CD14-positive monocyte (primary cell): ENCODE measurements at regions not wholly inside any gene's neighbourhood (a gene's known extent, or its start where the extent isn't known, plus 50 kb on each side); places are given as distances from the start of the nearest gene placed in this dataset.

Experiments
- DNase-seq, 3 donors: peaks; one replicate each; pipeline ENCODE4 v3.0.0-alpha.2; 2011 to 2022
- H2AFZ ChIP-seq: 2 replicates; pipeline ENCODE4 v1.6.0; 2012; ENCODE audit warnings: mild to moderate bottlenecking, low read depth, low read length, inconsistent platforms; ENCODE audit not compliant: insufficient read depth, poor library complexity, severe bottlenecking
- H3K27ac ChIP-seq, 2 donors: 1 replicate in 1 of 2; 2 replicates in 1 of 2; pipeline ENCODE4 v1.5.1; 2012 to 2013; ENCODE audit warnings: low read length in 2 of 2, control low read depth in 1 of 2, inconsistent platforms in 1 of 2, low read depth in 1 of 2, mild to moderate bottlenecking in 1 of 2
- H3K27me3 ChIP-seq, 2 donors: one replicate each; pipeline versions ENCODE4 v1.6.0 to v1.6.1; 2011 to 2013; ENCODE audit warnings: low read length in 2 of 2; ENCODE audit not compliant: control insufficient read depth in 2 of 2, insufficient read depth in 2 of 2
- H3K36me3 ChIP-seq, 2 donors: replicated peaks in 1 of 2; 1 replicate in 1 of 2; 2 replicates in 1 of 2; pipeline versions ENCODE4 v1.5.1 to v1.6.1; 2012 to 2013; ENCODE audit warnings: low read length in 2 of 2, control low read depth in 1 of 2, inconsistent platforms in 1 of 2, mild to moderate bottlenecking in 1 of 2; ENCODE audit not compliant: insufficient read depth in 2 of 2, control insufficient read depth in 1 of 2
- H3K4me1 ChIP-seq, 2 donors: 1 replicate in 1 of 2; 2 replicates in 1 of 2; pipeline versions ENCODE4 v1.5.1 to v1.6.1; 2012 to 2013; ENCODE audit warnings: low read length in 2 of 2, control low read depth in 1 of 2, inconsistent platforms in 1 of 2, mild to moderate bottlenecking in 1 of 2, moderate library complexity in 1 of 2; ENCODE audit not compliant: insufficient read depth in 2 of 2, control insufficient read depth in 1 of 2
- H3K4me2 ChIP-seq: replicated peaks from 2 replicates; pipeline ENCODE3; 2012; ENCODE audit warnings: low read length, moderate library complexity, mild to moderate bottlenecking; ENCODE audit not compliant: poor library complexity, severe bottlenecking; ENCODE audit errors: extremely low read depth
- H3K4me3 ChIP-seq, 3 experiments: fragments of 200-600 bp in 1 of 3; sonication (generic) in 1 of 3; replicated peaks in 1 of 3; 1 replicate in 2 of 3; 2 replicates in 1 of 3; pipeline ENCODE4 v1.5.1; 2011 to 2013; ENCODE audit warnings: low read length in 3 of 3, mild to moderate bottlenecking in 3 of 3, control low read depth in 2 of 3, low read depth in 2 of 3, inconsistent platforms in 1 of 3, moderate library complexity in 1 of 3
- H3K79me2 ChIP-seq: 2 replicates; pipeline ENCODE4 v1.6.0; 2012; ENCODE audit warnings: mild to moderate bottlenecking, control low read depth, inconsistent platforms, low read length, moderate library complexity; ENCODE audit not compliant: insufficient read depth
- H3K9ac ChIP-seq: 2 replicates; pipeline ENCODE4 v1.6.0; 2017; ENCODE audit warnings: low read length, mild to moderate bottlenecking; ENCODE audit not compliant: insufficient read depth, poor library complexity, severe bottlenecking
- H3K9me3 ChIP-seq, 2 donors: replicated peaks in 1 of 2; 1 replicate in 1 of 2; 2 replicates in 1 of 2; pipeline versions ENCODE4 v1.5.1 to v1.6.1; 2012 to 2013; ENCODE audit warnings: low read length in 2 of 2, control low read depth in 1 of 2; ENCODE audit not compliant: control insufficient read depth in 1 of 2, insufficient read depth in 1 of 2
- H4K20me1 ChIP-seq: 2 replicates; pipeline ENCODE4 v1.6.0; 2012; ENCODE audit warnings: mild to moderate bottlenecking, low read length, control low read depth, moderate library complexity; ENCODE audit not compliant: insufficient read depth
- H3K27ac Mint-ChIP-seq, 7 donors: one replicate each; pipeline ENCODE4 v1.8.0; 2020; ENCODE audit warnings: mild to moderate bottlenecking in 7 of 7, mixed read lengths in 7 of 7, moderate library complexity in 6 of 7, inconsistent platforms in 2 of 7
- H3K27me3 Mint-ChIP-seq, 3 donors: one replicate each; pipeline ENCODE4 v1.8.0; 2021 to 2022; ENCODE audit warnings: low read depth in 3 of 3, mild to moderate bottlenecking in 3 of 3, mixed read lengths in 3 of 3, moderate library complexity in 3 of 3, inconsistent platforms in 1 of 3
- H3K36me3 Mint-ChIP-seq, 2 donors: one replicate each; pipeline ENCODE4 v1.8.0; 2020; ENCODE audit warnings: mixed read lengths in 2 of 2, inconsistent platforms in 1 of 2, mild to moderate bottlenecking in 1 of 2
- H3K4me1 Mint-ChIP-seq: one replicate; pipeline ENCODE4 v1.8.0; 2020; ENCODE audit warnings: mild to moderate bottlenecking, mixed read lengths
- H3K4me3 Mint-ChIP-seq, 2 donors: one replicate each; pipeline ENCODE4 v1.8.0; 2020; ENCODE audit warnings: mild to moderate bottlenecking in 2 of 2, mixed read lengths in 2 of 2, moderate library complexity in 1 of 2
- H3K9me3 Mint-ChIP-seq, 7 donors: one replicate each; pipeline ENCODE4 v1.8.0; 2020 to 2022; ENCODE audit warnings: mixed read lengths in 7 of 7, mild to moderate bottlenecking in 6 of 7, moderate library complexity in 6 of 7, inconsistent platforms in 2 of 7
- WGBS: methylation state at CpG from one replicate; pipeline ENCODE4 v1.1.5; 2013; ENCODE audit warnings: missing lambda C conversion rate; ENCODE audit not compliant: insufficient coverage; 5-methylcytosine and 5-hydroxymethylcytosine counted together
- intact Hi-C, 2 donors: fragments of 100-400 bp; cut with micrococcal nuclease; formaldehyde crosslinking; loops; one replicate each; pipeline versions ENCODE4 v1.15.0 to v1.15.1; 2023
- TF ChIP-seq, protein P1 (sequence below): fragments of 200-600 bp; IDR thresholded peaks from one replicate; pipeline ENCODE4 v1.8.0; 2022; ENCODE audit warnings: antibody characterized with exemption, mild to moderate bottlenecking

DNA sequence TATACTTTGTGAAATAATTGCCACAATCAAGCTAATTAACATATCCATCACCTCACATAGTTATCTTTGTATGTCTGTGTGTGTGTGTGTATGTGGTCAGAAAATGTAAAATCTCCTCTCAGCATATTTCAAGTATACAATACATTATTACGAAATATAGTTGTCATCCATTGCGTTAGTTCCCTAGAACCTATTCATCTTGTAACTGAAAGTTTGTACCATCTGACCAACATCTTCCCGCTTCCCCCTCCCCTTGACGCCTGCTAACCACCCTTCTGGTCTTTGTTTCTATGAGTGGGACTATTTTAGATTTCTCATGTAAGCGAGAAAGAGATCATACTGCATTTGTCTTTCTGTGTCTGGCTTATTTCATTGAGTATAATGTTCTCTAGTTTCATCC, 455.3 kb downstream of the KCNT2 start:
- Mint-ChIP-seq H3K27ac (no peak overlapping the region), H3K27me3 (no peaks in the 10 kb centered on the region), H3K9me3 (peaks cover 0 to 2% (median 0%) of the 10 kb centered on the region in 7 donors), H3K36me3 (no peaks in the 10 kb centered on the region), H3K4me3 (no peak overlapping the region), H3K4me1 (peaks cover 2% of the 10 kb centered on the region)
- TF ChIP-seq, protein P1, sequence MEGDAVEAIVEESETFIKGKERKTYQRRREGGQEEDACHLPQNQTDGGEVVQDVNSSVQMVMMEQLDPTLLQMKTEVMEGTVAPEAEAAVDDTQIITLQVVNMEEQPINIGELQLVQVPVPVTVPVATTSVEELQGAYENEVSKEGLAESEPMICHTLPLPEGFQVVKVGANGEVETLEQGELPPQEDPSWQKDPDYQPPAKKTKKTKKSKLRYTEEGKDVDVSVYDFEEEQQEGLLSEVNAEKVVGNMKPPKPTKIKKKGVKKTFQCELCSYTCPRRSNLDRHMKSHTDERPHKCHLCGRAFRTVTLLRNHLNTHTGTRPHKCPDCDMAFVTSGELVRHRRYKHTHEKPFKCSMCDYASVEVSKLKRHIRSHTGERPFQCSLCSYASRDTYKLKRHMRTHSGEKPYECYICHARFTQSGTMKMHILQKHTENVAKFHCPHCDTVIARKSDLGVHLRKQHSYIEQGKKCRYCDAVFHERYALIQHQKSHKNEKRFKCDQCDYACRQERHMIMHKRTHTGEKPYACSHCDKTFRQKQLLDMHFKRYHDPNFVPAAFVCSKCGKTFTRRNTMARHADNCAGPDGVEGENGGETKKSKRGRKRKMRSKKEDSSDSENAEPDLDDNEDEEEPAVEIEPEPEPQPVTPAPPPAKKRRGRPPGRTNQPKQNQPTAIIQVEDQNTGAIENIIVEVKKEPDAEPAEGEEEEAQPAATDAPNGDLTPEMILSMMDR, result no peak
- no peaks in the 10 kb centered on the region for H3K4me1 ChIP-seq
- no peak overlapping the region for H2AFZ ChIP-seq
- no peaks in the 10 kb centered on the region for H3K79me2 ChIP-seq
- no peaks in the 10 kb centered on the region for H3K27me3 ChIP-seq
- no peaks in the 10 kb centered on the region for H3K9me3 ChIP-seq
- no peaks in the 10 kb centered on the region for H3K36me3 ChIP-seq
- intact Hi-C loops, result no loop called here
- no peak overlapping the region for H3K4me2 ChIP-seq
- DNase-seq, result peak in 1 of 3 donors; percentile 23
- WGBS, result no CpG with 5 or more reads among the region's 5 CpGs
- no peaks in the 10 kb centered on the region for H4K20me1 ChIP-seq
- H3K9ac ChIP-seq, result no peak overlapping the region
- no peak overlapping the region for H3K27ac ChIP-seq
- no peak overlapping the region for H3K4me3 ChIP-seq

DNA sequence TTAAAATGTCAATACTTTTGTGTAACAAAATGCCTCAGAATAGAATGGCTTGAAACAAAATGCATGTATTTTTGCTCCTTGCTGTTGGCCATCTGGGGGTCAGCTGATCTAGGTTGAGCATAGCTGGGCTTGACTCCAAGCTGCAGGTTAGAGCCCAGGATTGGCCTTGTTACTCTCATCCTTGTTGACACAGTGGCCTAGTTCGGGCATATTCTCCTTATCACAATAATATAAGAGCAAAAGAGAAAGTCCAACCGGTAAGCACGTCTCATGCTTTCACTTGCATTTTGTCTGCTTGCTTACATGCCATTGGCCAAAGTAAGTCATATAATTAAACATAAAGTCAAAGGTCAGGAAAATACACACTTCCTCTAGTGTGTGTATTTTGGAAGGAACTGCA, 456.2 kb downstream of the KCNT2 start:
- H3K27ac Mint-ChIP-seq, result no peak overlapping the region
- Histone ChIP-seq H2AFZ (no peak overlapping the region), H3K27ac (no peak overlapping the region), H3K4me2 (no peak overlapping the region), H4K20me1 (no peaks in the 10 kb centered on the region), H3K27me3 (no peaks in the 10 kb centered on the region), H3K36me3 (no peaks in the 10 kb centered on the region), H3K9ac (no peak overlapping the region), H3K4me1 (no peaks in the 10 kb centered on the region), H3K4me3 (no peak overlapping the region), H3K79me2 (no peaks in the 10 kb centered on the region), H3K9me3 (no peaks in the 10 kb centered on the region)
- peaks cover 2% of the 10 kb centered on the region for H3K4me1 Mint-ChIP-seq
- TF ChIP-seq, protein P1, result no peak
- H3K4me3 Mint-ChIP-seq, result no peak overlapping the region
- intact Hi-C loops, result no loop called here
- no peaks in the 10 kb centered on the region for H3K36me3 Mint-ChIP-seq
- DNase-seq, result no peak
- whole genome bisulfite sequencing, result no CpG with 5 or more reads among the region's 3 CpGs
- H3K9me3 Mint-ChIP-seq, result peaks cover 0 to 2% (median 0%) of the 10 kb centered on the region in 7 donors
- H3K27me3 Mint-ChIP-seq, result no peaks in the 10 kb centered on the region
